K562 (cell line): ENCODE measurements at regions not wholly inside any gene's neighbourhood (a gene's known extent, or its start where the extent isn't known, plus 50 kb on each side); places are given as distances from the start of the nearest gene placed in this dataset.

Experiments
- ATAC-seq: fragments of 200-7000 bp; cut with Tn5 transposase; 3 replicates; pipeline ENCODE4 v1.9.1; 2020; ENCODE audit warnings: moderate library complexity
- BruUV-seq: library from RNA; stranded (reverse); fragments of 400-500 nt; replicated peaks from 2 replicates; lab custom pipeline; 2021; lab: Mats Ljungman, UMichigan
- CTCF ChIA-PET: fragments of 300-600 bp; formaldehyde crosslinking; extraction: SDS; loops from one replicate; lab custom pipeline; 2021; ENCODE audit warnings: low intra/inter-chr PET ratio; lab: Yijun Ruan, JAX
- POLR2A ChIA-PET: fragments of 300-600, 350-650 bp; sonication (Branson Sonifier 250); formaldehyde crosslinking; extraction: SDS; loops from one replicate; lab custom pipeline; 2021; ENCODE audit warnings: antibody characterized with exemption, inconsistent platforms; lab: Yijun Ruan, JAX
- DNase-seq, 4 experiments: peaks; one replicate each; pipeline versions ENCODE4 v3.0.0 to v3.0.0-alpha.2; 2011 to 2018; ENCODE audit warnings: low spot score in 3 of 4, mixed read lengths in 3 of 4; ENCODE audit errors: extremely low read depth in 1 of 4
- FAIRE-seq: peaks from 2 replicates; lab custom pipeline; 2011; peaks lifted over from hg19 to GRCh38; lab: Jason Lieb, UNC
- H2AFZ ChIP-seq: 2 replicates; pipeline ENCODE4 v1.6.0; 2011; ENCODE audit warnings: low read depth, low read length, control low read depth, inconsistent platforms
- H3K27ac ChIP-seq: fragments of 200-600 bp; 3 replicates; pipeline ENCODE4 v1.8.0; 2011; ENCODE audit warnings: low read depth, mild to moderate bottlenecking, control low read depth, inconsistent platforms, low read length, moderate library complexity, mixed read lengths; ENCODE audit errors: extremely low read depth
- H3K27me3 ChIP-seq, 2 experiments: fragments of 300-600 bp in 1 of 2; 2 replicates in 1 of 2; 3 replicates in 1 of 2; pipeline versions ENCODE4 v1.6.0 to v1.8.0; 2011; ENCODE audit warnings: inconsistent platforms in 2 of 2, low read length in 2 of 2, mild to moderate bottlenecking in 1 of 2, mixed read lengths in 1 of 2, moderate library complexity in 1 of 2; ENCODE audit not compliant: control insufficient read depth in 2 of 2, insufficient read depth in 2 of 2
- H3K36me3 ChIP-seq: fragments of 300-600 bp; 3 replicates; pipeline ENCODE4 v1.8.0; 2011; ENCODE audit warnings: mild to moderate bottlenecking, low read length, inconsistent platforms; ENCODE audit not compliant: control insufficient read depth, insufficient read depth
- H3K4me1 ChIP-seq, 2 experiments: fragments of 200-600 bp in 1 of 2; replicated peaks in 1 of 2; 2 replicates in 1 of 2; 3 replicates in 1 of 2; pipeline versions ENCODE4 v1.5.1 to v1.8.0; 2011; ENCODE audit warnings: inconsistent platforms in 2 of 2, low read length in 2 of 2, mild to moderate bottlenecking in 1 of 2, mixed read lengths in 1 of 2, moderate library complexity in 1 of 2; ENCODE audit not compliant: control insufficient read depth in 2 of 2, insufficient read depth in 2 of 2
- H3K4me2 ChIP-seq: 2 replicates; pipeline ENCODE4 v1.6.1; 2011; ENCODE audit warnings: low read length, control low read depth, inconsistent platforms, mixed read lengths; ENCODE audit not compliant: insufficient read depth
- H3K4me3 ChIP-seq: fragments of 200-600 bp; sonication (generic), shearing (Covaris generic); 2 replicates; pipeline ENCODE4 v1.5.1; 2016; ENCODE audit warnings: control low read depth, inconsistent platforms
- H3K79me2 ChIP-seq: fragments of 200-600 bp; 3 replicates; pipeline ENCODE4 v1.8.0; 2011; ENCODE audit warnings: low read length, inconsistent platforms; ENCODE audit not compliant: control insufficient read depth, insufficient read depth
- H3K9ac ChIP-seq, 2 experiments: 2 replicates each; pipeline versions ENCODE4 v1.6.0 to v1.6.1; 2011; ENCODE audit warnings: low read depth in 2 of 2, low read length in 2 of 2, control low read depth in 1 of 2, inconsistent platforms in 1 of 2, mild to moderate bottlenecking in 1 of 2, mixed read lengths in 1 of 2; ENCODE audit not compliant: insufficient read depth in 1 of 2
- H3K9me1 ChIP-seq: one replicate; pipeline ENCODE4 v1.6.0; 2011; ENCODE audit warnings: inconsistent platforms, mild to moderate bottlenecking, low read length, moderate library complexity; ENCODE audit not compliant: control insufficient read depth, insufficient read depth
- H3K9me3 ChIP-seq: replicated peaks from 2 replicates; pipeline ENCODE4 v1.5.1; 2011; ENCODE audit warnings: low read depth, low read length, inconsistent platforms; ENCODE audit not compliant: control insufficient read depth, insufficient read depth
- H4K20me1 ChIP-seq: replicated peaks from 2 replicates; pipeline ENCODE4 v1.6.1; 2011; ENCODE audit warnings: low read length, inconsistent platforms, mixed read lengths; ENCODE audit not compliant: control insufficient read depth, insufficient read depth
- AFF1 ChIP-seq, 2 experiments: fragments of 450-650 bp; IDR thresholded peaks; 2 replicates each; pipeline ENCODE4 v1.6.1; 2018; ENCODE audit warnings: mild to moderate bottlenecking in 2 of 2, low read depth in 1 of 2; ENCODE audit not compliant: partially characterized antibody in 2 of 2
- C11orf30 ChIP-seq: fragments of 450-650 bp; IDR thresholded peaks from 2 replicates; pipeline ENCODE4 v1.6.1; 2016; ENCODE audit warnings: low read depth, mild to moderate bottlenecking
- SIRT6 ChIP-seq: IDR thresholded peaks from one replicate; pipeline ENCODE4 v1.6.1; 2012; ENCODE audit warnings: low read depth, mild to moderate bottlenecking, control low read depth, inconsistent platforms, low read length, moderate library complexity
- TFE3 ChIP-seq: fragments of 450-650 bp; formaldehyde crosslinking; IDR thresholded peaks from 2 replicates; pipeline ENCODE4 v1.4.0; 2020; ENCODE audit warnings: mild to moderate bottlenecking, mixed read lengths
- TRIM28 ChIP-seq: fragments of 450-650 bp; IDR thresholded peaks from 2 replicates; pipeline ENCODE4 v1.6.1; 2017
- ZHX1 ChIP-seq: fragments of 150-350 bp; conservative IDR thresholded peaks from 2 replicates; pipeline ENCODE4 v1.6.1; 2014; ENCODE audit warnings: low read length
- ZNF217 ChIP-seq: sonication (generic); formaldehyde crosslinking; IDR thresholded peaks from 2 replicates; pipeline ENCODE4 v1.8.0; 2022; ENCODE audit warnings: mild to moderate bottlenecking, missing genetic modification reagents
- ZNF778 ChIP-seq: fragments of 450-650 bp; formaldehyde crosslinking; IDR thresholded peaks from 2 replicates; pipeline ENCODE4 v1.4.0; 2020; ENCODE audit warnings: mild to moderate bottlenecking, moderate library complexity
- WGBS: fragments of 100-300 bp; shearing (Covaris generic); methylation state at CpG from one replicate; pipeline ENCODE4 v1.1.6; 2016; ENCODE audit warnings: low coverage, mixed read lengths; ENCODE audit not compliant: insufficient coverage; ENCODE audit errors: missing lambda C conversion rate; 5-methylcytosine and 5-hydroxymethylcytosine counted together
- in situ Hi-C: fragments of 300-500 bp; cut with MboI; formaldehyde crosslinking; loops from 4 replicates; pipeline ENCODE4 v1.15.0; 2018; ENCODE audit warnings: inconsistent platforms, mixed read lengths
- intact Hi-C: fragments of 100-400 bp; cut with micrococcal nuclease; formaldehyde crosslinking; loops from 2 replicates; pipeline ENCODE4 v1.14.2; 2022

GRCh38 chr21:26758083-26758880 lies 86.9 kb downstream of the ADAMTS1 start (continued):
- no peak for TF ChIP-seq ZHX1
- no peak for TF ChIP-seq SIRT6
- TF ChIP-seq, all 486 proteins: peak for 0

- POLR2A ChIA-PET = no interaction called here
- CTCF ChIA-PET = no interaction called here
- Histone ChIP-seq H3K27me3 (no peaks in the 10 kb centered on the region), H3K9me1 (no peaks in the 10 kb centered on the region), H3K4me3 (no peak overlapping the region), H2AFZ (no peak overlapping the region), H3K9ac (no peak overlapping the region), H3K9me3 (no peaks in the 10 kb centered on the region; the same call in 1 of the 2 replicates), H3K4me1 (no peaks in the 10 kb centered on the region), H3K79me2 (no peaks in the 10 kb centered on the region), H4K20me1 (no peaks in the 10 kb centered on the region), H3K36me3 (no peaks in the 10 kb centered on the region), H3K4me2 (no peak overlapping the region), H3K27ac (no peak overlapping the region)
- FAIRE-seq (no peak), DNase-seq (no peak), ATAC-seq (no peak)
- WGBS = 0% methylated on average over 3 of the region's 3 CpGs
- intact Hi-C loops (no loop called here), in situ Hi-C loops (no loop called here)
- BruUV-seq = no TSS peak
- TF ChIP-seq C11orf30 (no peak), TFE3 (CRISPR knock-in tag) (no peak), ZNF217 (CRISPR knock-in tag) (no peak), TRIM28 (no peak), AFF1 (IDR thresholded peaks at IDR 0.05; ENCODE audit: low read depth in 1 of 2, partially characterized antibody in 2 of 2) (no peak), ZNF778 (no peak)
Observed at GRCh38 chr21:26756491-26757159, 88.6 kb downstream of the ADAMTS1 start.
